ENCODE measurements at regions not wholly inside any gene's neighbourhood (a gene's known extent, or its start where the extent isn't known, plus 50 kb on each side); places are given as distances from the start of the nearest gene placed in this dataset.

- in situ Hi-C loops (cut with MboI; ENCODE audit: low pct_unique_long_range_greater_than_20kb, low sequenced_read_pairs) = no loop called here
- no peak for DNase-seq
Measured at GRCh38 chr5:161235569-161235968, 311.0 kb downstream of the GABRB2 start.

GRCh38 chr5:161233553-161233952, 313.0 kb downstream of the GABRB2 start:
- no peak for DNase-seq
- in situ Hi-C loops (cut with MboI; ENCODE audit: low pct_unique_long_range_greater_than_20kb, low sequenced_read_pairs) = no loop called here

GRCh38 chr5:161230221-161230620, 316.3 kb downstream of the GABRB2 start:
- in situ Hi-C loops (cut with MboI; ENCODE audit: low pct_unique_long_range_greater_than_20kb, low sequenced_read_pairs) = no loop called here

GRCh38 chr5:161219816-161220215, 326.7 kb downstream of the GABRB2 start:
- DNase-seq = no peak
- in situ Hi-C loops (cut with MboI; ENCODE audit: low pct_unique_long_range_greater_than_20kb, low sequenced_read_pairs) = no loop called here

More at GRCh38 chr5:161230221-161230620, 316.3 kb downstream of the GABRB2 start:
- DNase-seq = no peak

- no peak for DNase-seq
- in situ Hi-C loops (cut with MboI; ENCODE audit: low pct_unique_long_range_greater_than_20kb, low sequenced_read_pairs) = no loop called here
Measured at GRCh38 chr5:161216877-161217276, 329.6 kb downstream of the GABRB2 start.

- in situ Hi-C loops (cut with MboI; ENCODE audit: low pct_unique_long_range_greater_than_20kb, low sequenced_read_pairs) = no loop called here
- DNase-seq = no peak
Measured at GRCh38 chr5:161212123-161212712, 334.3 kb downstream of the GABRB2 start.

- in situ Hi-C loops (cut with MboI; ENCODE audit: low pct_unique_long_range_greater_than_20kb, low sequenced_read_pairs) = no loop called here
- no peak for DNase-seq
Measured at GRCh38 chr5:161201558-161201957, 345.0 kb downstream of the GABRB2 start.

- in situ Hi-C loops (cut with MboI; ENCODE audit: low pct_unique_long_range_greater_than_20kb, low sequenced_read_pairs) = no loop called here
- no peak for DNase-seq
Measured at GRCh38 chr5:161190778-161191177, 338.8 kb upstream of the ATP10B start.

GRCh38 chr5:161190086-161190485, 338.1 kb upstream of the ATP10B start:
- in situ Hi-C loops (cut with MboI; ENCODE audit: low pct_unique_long_range_greater_than_20kb, low sequenced_read_pairs) = no loop called here
- no peak for DNase-seq

- in situ Hi-C loops (cut with MboI; ENCODE audit: low pct_unique_long_range_greater_than_20kb, low sequenced_read_pairs) = no loop called here
- no peak for DNase-seq
Measured at GRCh38 chr5:161189452-161189851, 337.4 kb upstream of the ATP10B start.

GRCh38 chr5:161183559-161183958, 331.5 kb upstream of the ATP10B start:
- no peak for DNase-seq
- in situ Hi-C loops (cut with MboI; ENCODE audit: low pct_unique_long_range_greater_than_20kb, low sequenced_read_pairs) = no loop called here

- in situ Hi-C loops (cut with MboI; ENCODE audit: low pct_unique_long_range_greater_than_20kb, low sequenced_read_pairs) = no loop called here
- DNase-seq = no peak
Measured at GRCh38 chr5:161176221-161176620, 324.2 kb upstream of the ATP10B start.

GRCh38 chr5:161169776-161170175, 317.8 kb upstream of the ATP10B start:
- in situ Hi-C loops (cut with MboI; ENCODE audit: low pct_unique_long_range_greater_than_20kb, low sequenced_read_pairs) = no loop called here
- DNase-seq = no peak

GRCh38 chr5:161167016-161167767, 315.2 kb upstream of the ATP10B start:
- in situ Hi-C loops (cut with MboI; ENCODE audit: low pct_unique_long_range_greater_than_20kb, low sequenced_read_pairs) = no loop called here
- no peak for DNase-seq

- in situ Hi-C loops (cut with MboI; ENCODE audit: low pct_unique_long_range_greater_than_20kb, low sequenced_read_pairs) = no loop called here
- no peak for DNase-seq
Measured at GRCh38 chr5:161165998-161166660, 314.1 kb upstream of the ATP10B start.

- in situ Hi-C loops (cut with MboI; ENCODE audit: low pct_unique_long_range_greater_than_20kb, low sequenced_read_pairs) = no loop called here
- no peak for DNase-seq
Measured at GRCh38 chr5:161157925-161158324, 305.9 kb upstream of the ATP10B start.

- in situ Hi-C loops (cut with MboI; ENCODE audit: low pct_unique_long_range_greater_than_20kb, low sequenced_read_pairs) = no loop called here
- no peak for DNase-seq
Measured at GRCh38 chr5:161155451-161155850, 303.4 kb upstream of the ATP10B start.

GRCh38 chr5:161152415-161152940, 300.5 kb upstream of the ATP10B start:
- in situ Hi-C loops (cut with MboI; ENCODE audit: low pct_unique_long_range_greater_than_20kb, low sequenced_read_pairs) = no loop called here
- DNase-seq = no peak

GRCh38 chr5:161150441-161150988, 298.5 kb upstream of the ATP10B start:
- in situ Hi-C loops (cut with MboI; ENCODE audit: low pct_unique_long_range_greater_than_20kb, low sequenced_read_pairs) = no loop called here
- DNase-seq = no peak

- DNase-seq = no peak
- in situ Hi-C loops (cut with MboI; ENCODE audit: low pct_unique_long_range_greater_than_20kb, low sequenced_read_pairs) = no loop called here
Measured at GRCh38 chr5:161149078-161149477, 297.1 kb upstream of the ATP10B start.

Measured in KBM-7 (cell line).